Activated naive CD8-positive, alpha-beta T cell treated with anti-CD3 and anti-CD28 coated beads, Interleukin-2, amount 10 ng/mL, durations not matched to agents 7 days and 5 days (primary cell): ENCODE measurements at regions not wholly inside any gene's neighbourhood (a gene's known extent, or its start where the extent isn't known, plus 50 kb on each side); places are given as distances from the start of the nearest gene placed in this dataset.

Source experiments
- ATAC-seq: fragments of 150-1000 bp; cut with Tn5 transposase; one replicate; pipeline ENCODE4 v1.10.0; 2021; ENCODE audit warnings: low read depth, moderate library complexity
- POLR2A ChIA-PET: fragments of 350-600 bp; sonication (Branson Sonifier 250); formaldehyde crosslinking; loops from one replicate; lab custom pipeline; 2021; ENCODE audit warnings: antibody characterized with exemption; lab: Charles Lee
- DNase-seq: peaks from one replicate; pipeline ENCODE4 v3.0.0; 2021
- H3K27ac Mint-ChIP-seq: one replicate; pipeline ENCODE4 v1.8.0; 2022; ENCODE audit warnings: mild to moderate bottlenecking, mixed read lengths
- H3K27me3 Mint-ChIP-seq: one replicate; pipeline ENCODE4 v1.8.0; 2022; ENCODE audit warnings: mild to moderate bottlenecking, moderate library complexity, mixed read lengths
- H3K36me3 Mint-ChIP-seq: one replicate; pipeline ENCODE4 v1.8.0; 2021; ENCODE audit warnings: mild to moderate bottlenecking, mixed read lengths
- H3K4me1 Mint-ChIP-seq: one replicate; pipeline ENCODE4 v1.8.0; 2021; ENCODE audit warnings: mixed read lengths
- H3K4me3 Mint-ChIP-seq: one replicate; pipeline ENCODE4 v1.8.0; 2022; ENCODE audit warnings: mild to moderate bottlenecking, moderate library complexity, mixed read lengths
- H3K9me3 Mint-ChIP-seq: one replicate; pipeline ENCODE4 v1.8.0; 2021; ENCODE audit warnings: mixed read lengths

GRCh38 chr16:77617996-77618395 is 104.3 kb upstream of the NUDT7 start:
- POLR2A ChIA-PET = no interaction called here
- Mint-ChIP-seq H3K9me3 (no peaks in the 10 kb centered on the region), H3K4me3 (no peak overlapping the region)

GRCh38 chr16:77618951-77619350 is 103.4 kb upstream of the NUDT7 start:
- no peaks in the 10 kb centered on the region for H3K36me3 Mint-ChIP-seq
- POLR2A ChIA-PET = no interaction called here
- ATAC-seq = no peak
- no peaks in the 10 kb centered on the region for H3K9me3 Mint-ChIP-seq
- no peak for DNase-seq
- H3K27me3 Mint-ChIP-seq = peaks cover 4% of the 10 kb centered on the region
- no peak overlapping the region for H3K4me3 Mint-ChIP-seq
- H3K27ac Mint-ChIP-seq = no peak overlapping the region
- H3K4me1 Mint-ChIP-seq = no peaks in the 10 kb centered on the region

More at GRCh38 chr16:77617996-77618395, 104.3 kb upstream of the NUDT7 start:
- Mint-ChIP-seq H3K36me3 (no peaks in the 10 kb centered on the region), H3K27me3 (peaks cover 4% of the 10 kb centered on the region), H3K4me1 (no peaks in the 10 kb centered on the region), H3K27ac (no peak overlapping the region)
- ATAC-seq = no peak
- no peak for DNase-seq

GRCh38 chr16:77624085-77624484 is 98.2 kb upstream of the NUDT7 start:
- no peaks in the 10 kb centered on the region for H3K9me3 Mint-ChIP-seq
- H3K27ac Mint-ChIP-seq = no peak overlapping the region
- no peaks in the 10 kb centered on the region for H3K36me3 Mint-ChIP-seq
- DNase-seq = no peak
- no peak overlapping the region for H3K4me3 Mint-ChIP-seq
- no peaks in the 10 kb centered on the region for H3K4me1 Mint-ChIP-seq
- POLR2A ChIA-PET = no interaction called here
- no peaks in the 10 kb centered on the region for H3K27me3 Mint-ChIP-seq
- no peak for ATAC-seq

GRCh38 chr16:77636615-77637014 is 85.7 kb upstream of the NUDT7 start:
- POLR2A ChIA-PET = no interaction called here
- H3K4me3 Mint-ChIP-seq = no peak overlapping the region
- ATAC-seq (no peak), DNase-seq (no peak)
- no peak overlapping the region for H3K27ac Mint-ChIP-seq
- H3K36me3 Mint-ChIP-seq = no peaks in the 10 kb centered on the region
- H3K9me3 Mint-ChIP-seq = no peaks in the 10 kb centered on the region
- no peaks in the 10 kb centered on the region for H3K4me1 Mint-ChIP-seq
- peaks cover 6% of the 10 kb centered on the region for H3K27me3 Mint-ChIP-seq

GRCh38 chr16:77637940-77638339 is 84.4 kb upstream of the NUDT7 start:
- no peak overlapping the region for H3K27ac Mint-ChIP-seq
- POLR2A ChIA-PET = no interaction called here

GRCh38 chr16:77643176-77643575 is 79.1 kb upstream of the NUDT7 start:
- POLR2A ChIA-PET = no interaction called here
- H3K4me1 Mint-ChIP-seq = no peaks in the 10 kb centered on the region
- no peak for DNase-seq
- H3K27me3 Mint-ChIP-seq = peaks cover 4% of the 10 kb centered on the region
- H3K36me3 Mint-ChIP-seq = no peaks in the 10 kb centered on the region
- H3K27ac Mint-ChIP-seq = no peak overlapping the region
- no peak overlapping the region for H3K4me3 Mint-ChIP-seq
- ATAC-seq = no peak
- H3K9me3 Mint-ChIP-seq = no peaks in the 10 kb centered on the region

More at GRCh38 chr16:77637940-77638339, 84.4 kb upstream of the NUDT7 start:
- Mint-ChIP-seq H3K9me3 (no peaks in the 10 kb centered on the region), H3K36me3 (no peaks in the 10 kb centered on the region), H3K27me3 (peaks cover 6% of the 10 kb centered on the region), H3K4me3 (no peak overlapping the region), H3K4me1 (no peaks in the 10 kb centered on the region)
- DNase-seq (no peak), ATAC-seq (no peak)

GRCh38 chr16:77645764-77646163 is 76.5 kb upstream of the NUDT7 start:
- ATAC-seq = no peak
- H3K9me3 Mint-ChIP-seq = no peaks in the 10 kb centered on the region

GRCh38 chr16:77647726-77648125 is 74.6 kb upstream of the NUDT7 start:
- Mint-ChIP-seq H3K4me1 (no peaks in the 10 kb centered on the region), H3K9me3 (no peaks in the 10 kb centered on the region), H3K27me3 (no peaks in the 10 kb centered on the region), H3K27ac (no peak overlapping the region), H3K36me3 (no peaks in the 10 kb centered on the region), H3K4me3 (no peak overlapping the region)
- ATAC-seq (no peak), DNase-seq (no peak)
- POLR2A ChIA-PET = no interaction called here

More at GRCh38 chr16:77645764-77646163, 76.5 kb upstream of the NUDT7 start:
- Mint-ChIP-seq H3K4me1 (no peaks in the 10 kb centered on the region), H3K36me3 (no peaks in the 10 kb centered on the region), H3K27me3 (no peaks in the 10 kb centered on the region), H3K27ac (no peak overlapping the region), H3K4me3 (no peak overlapping the region)
- POLR2A ChIA-PET = no interaction called here
- DNase-seq = no peak

GRCh38 chr16:77650761-77651160 is 71.6 kb upstream of the NUDT7 start:
- POLR2A ChIA-PET = no interaction called here
- no peak for ATAC-seq
- Mint-ChIP-seq H3K4me3 (no peak overlapping the region), H3K27ac (no peak overlapping the region), H3K4me1 (no peaks in the 10 kb centered on the region), H3K36me3 (no peaks in the 10 kb centered on the region), H3K9me3 (no peaks in the 10 kb centered on the region), H3K27me3 (no peaks in the 10 kb centered on the region)
- no peak for DNase-seq

- ATAC-seq = no peak
- H3K9me3 Mint-ChIP-seq = peaks cover 3% of the 10 kb centered on the region
- DNase-seq = no peak
- POLR2A ChIA-PET = no interaction called here
- H3K27ac Mint-ChIP-seq = no peak overlapping the region
- no peak overlapping the region for H3K4me3 Mint-ChIP-seq
- no peaks in the 10 kb centered on the region for H3K36me3 Mint-ChIP-seq
- H3K27me3 Mint-ChIP-seq = no peaks in the 10 kb centered on the region
- H3K4me1 Mint-ChIP-seq = no peaks in the 10 kb centered on the region
Measured at GRCh38 chr16:77652399-77652798, 69.9 kb upstream of the NUDT7 start.

GRCh38 chr16:77657016-77657415 is 65.3 kb upstream of the NUDT7 start:
- Mint-ChIP-seq H3K9me3 (peaks cover 4% of the 10 kb centered on the region), H3K4me1 (no peaks in the 10 kb centered on the region), H3K36me3 (no peaks in the 10 kb centered on the region), H3K4me3 (no peak overlapping the region), H3K27ac (no peak overlapping the region), H3K27me3 (no peaks in the 10 kb centered on the region)
- ATAC-seq = no peak
- no peak for DNase-seq
- POLR2A ChIA-PET = no interaction called here

- Mint-ChIP-seq H3K27ac (no peak overlapping the region), H3K27me3 (no peaks in the 10 kb centered on the region), H3K9me3 (peaks cover 6% of the 10 kb centered on the region), H3K36me3 (no peaks in the 10 kb centered on the region), H3K4me1 (no peaks in the 10 kb centered on the region), H3K4me3 (no peak overlapping the region)
- ATAC-seq = no peak
- no peak for DNase-seq
- POLR2A ChIA-PET = no interaction called here
Measured at GRCh38 chr16:77660311-77660710, 62.0 kb upstream of the NUDT7 start.

- H3K4me1 Mint-ChIP-seq = no peaks in the 10 kb centered on the region
- ATAC-seq (no peak), DNase-seq (no peak)
- no peaks in the 10 kb centered on the region for H3K36me3 Mint-ChIP-seq
- POLR2A ChIA-PET = no interaction called here
- H3K27ac Mint-ChIP-seq = no peak overlapping the region
- H3K9me3 Mint-ChIP-seq = peaks cover 5% of the 10 kb centered on the region
- peaks cover 5% of the 10 kb centered on the region for H3K27me3 Mint-ChIP-seq
- H3K4me3 Mint-ChIP-seq = no peak overlapping the region
Measured at GRCh38 chr16:77662246-77662645, 60.1 kb upstream of the NUDT7 start.

- Mint-ChIP-seq H3K27me3 (peaks cover 7% of the 10 kb centered on the region), H3K9me3 (peaks cover 2% of the 10 kb centered on the region), H3K36me3 (no peaks in the 10 kb centered on the region), H3K27ac (no peak overlapping the region), H3K4me1 (no peaks in the 10 kb centered on the region), H3K4me3 (no peak overlapping the region)
- ATAC-seq = no peak
- DNase-seq = no peak
- POLR2A ChIA-PET = no interaction called here
Measured at GRCh38 chr16:77663711-77664110, 58.6 kb upstream of the NUDT7 start.

GRCh38 chr16:77666771-77667170 is 55.5 kb upstream of the NUDT7 start:
- peaks cover 2% of the 10 kb centered on the region for H3K9me3 Mint-ChIP-seq
- H3K27me3 Mint-ChIP-seq = peaks cover 7% of the 10 kb centered on the region
- POLR2A ChIA-PET = no interaction called here
- no peak for ATAC-seq
- H3K27ac Mint-ChIP-seq = no peak overlapping the region
- H3K4me1 Mint-ChIP-seq = no peaks in the 10 kb centered on the region
- no peak for DNase-seq
- no peak overlapping the region for H3K4me3 Mint-ChIP-seq
- H3K36me3 Mint-ChIP-seq = no peaks in the 10 kb centered on the region
